HepG2 (cell line): ENCODE measurements at regions not wholly inside any gene's neighbourhood (a gene's known extent, or its start where the extent isn't known, plus 50 kb on each side); places are given as distances from the start of the nearest gene placed in this dataset.

ENCODE experiments used
- ATAC-seq: fragments of 200-7000 bp; cut with Tn5 transposase; 3 replicates; pipeline ENCODE4 v1.9.1; 2020; ENCODE audit warnings: mild to moderate bottlenecking, moderate library complexity
- BruUV-seq: library from RNA; stranded (reverse); fragments of 400-500 nt; replicated peaks from 2 replicates; lab custom pipeline; 2021; lab: Mats Ljungman, UMichigan
- CTCF ChIA-PET: fragments of 300-600 bp; formaldehyde crosslinking; extraction: SDS; loops from one replicate; lab custom pipeline; 2021; ENCODE audit warnings: low total read pairs, inconsistent platforms, low intra/inter-chr PET ratio; lab: Yijun Ruan, JAX
- POLR2A ChIA-PET: fragments of 350-600 bp; sonication (Branson Sonifier 250); formaldehyde crosslinking; loops from one replicate; lab custom pipeline; 2020; ENCODE audit warnings: antibody characterized with exemption, inconsistent platforms; lab: Yijun Ruan, JAX
- DNase-seq: peaks from one replicate; pipeline ENCODE4 v3.0.0-alpha.2; 2015; ENCODE audit warnings: low spot score
- FAIRE-seq: peaks from 3 replicates; lab custom pipeline; 2011; peaks lifted over from hg19 to GRCh38; lab: Jason Lieb, UNC
- H2AFZ ChIP-seq: one replicate; pipeline ENCODE4 v1.6.1; 2011; ENCODE audit warnings: low read length, inconsistent platforms
- H3K27ac ChIP-seq: fragments of 300-600 bp; 3 replicates; pipeline ENCODE4 v1.8.0; 2011; ENCODE audit warnings: mixed run types, mild to moderate bottlenecking, mixed read lengths, low read length, inconsistent platforms; ENCODE audit not compliant: insufficient read depth; ENCODE audit errors: extremely low read length
- H3K27me3 ChIP-seq, 2 experiments: fragments of 200-600 bp in 1 of 2; 2 replicates in 1 of 2; 3 replicates in 1 of 2; pipeline versions ENCODE4 v1.6.0 to v1.8.0; 2011; ENCODE audit warnings: low read length in 2 of 2, mild to moderate bottlenecking in 2 of 2, moderate library complexity in 2 of 2, inconsistent platforms in 1 of 2; ENCODE audit not compliant: insufficient read depth in 2 of 2, control insufficient read depth in 1 of 2
- H3K36me3 ChIP-seq, 2 experiments: fragments of 200-600 bp in 1 of 2; replicated peaks in 1 of 2; 2 replicates in 1 of 2; 3 replicates in 1 of 2; pipeline versions ENCODE4 v1.5.1 to v1.8.0; 2011; ENCODE audit warnings: low read length in 2 of 2, inconsistent platforms in 1 of 2; ENCODE audit not compliant: insufficient read depth in 2 of 2, control insufficient read depth in 1 of 2
- H3K4me1 ChIP-seq: 2 replicates; pipeline ENCODE4 v1.5.1; 2012; ENCODE audit warnings: low read length, inconsistent platforms; ENCODE audit not compliant: insufficient read depth
- H3K4me2 ChIP-seq: 2 replicates; pipeline ENCODE4 v1.6.0; 2011; ENCODE audit warnings: low read depth, low read length, inconsistent platforms
- H3K4me3 ChIP-seq, 3 experiments: fragments of 200-600 bp in 1 of 3; sonication (generic), shearing (Covaris generic) in 1 of 3; replicated peaks in 1 of 3; 2 replicates each; pipeline ENCODE4 v1.5.1; 2011 to 2016; ENCODE audit warnings: low read length in 3 of 3, inconsistent platforms in 2 of 3, low read depth in 2 of 3, mild to moderate bottlenecking in 2 of 3, control low read depth in 1 of 3, mixed read lengths in 1 of 3; ENCODE audit not compliant: insufficient read depth in 1 of 3
- H3K79me2 ChIP-seq: one replicate; pipeline ENCODE4 v1.6.1; 2011; ENCODE audit warnings: low read length, inconsistent platforms; ENCODE audit not compliant: insufficient read depth
- H3K9ac ChIP-seq: 2 replicates; pipeline ENCODE4 v1.6.0; 2011; ENCODE audit warnings: mild to moderate bottlenecking, low read depth, low read length, inconsistent platforms; ENCODE audit not compliant: insufficient read depth
- H3K9me3 ChIP-seq: 2 replicates; pipeline ENCODE4 v1.5.1; 2012; ENCODE audit warnings: mild to moderate bottlenecking, low read length
- H4K20me1 ChIP-seq: 2 replicates; pipeline ENCODE4 v1.6.0; 2011; ENCODE audit warnings: inconsistent platforms, mild to moderate bottlenecking, low read length, moderate library complexity; ENCODE audit not compliant: insufficient read depth
- DR1 ChIP-seq: sonication (generic); formaldehyde crosslinking; IDR thresholded peaks from 2 replicates; pipeline ENCODE4 v1.8.0; 2021; ENCODE audit warnings: mild to moderate bottlenecking, missing genetic modification reagents, inconsistent platforms
- EZH2 ChIP-seq: conservative IDR thresholded peaks from 2 replicates; pipeline ENCODE4 v1.6.1; 2012; ENCODE audit warnings: mild to moderate bottlenecking, low read depth, low read length, moderate library complexity
- HMG20B ChIP-seq: conservative IDR thresholded peaks from 2 replicates; pipeline ENCODE4 v1.6.1; 2016; ENCODE audit warnings: missing genetic modification reagents, missing compliant biosample characterization
- HOXA5 ChIP-seq: sonication (generic); formaldehyde crosslinking; IDR thresholded peaks from 2 replicates; pipeline ENCODE4 v1.4.0; 2020; ENCODE audit warnings: missing genetic modification reagents
- ONECUT2 ChIP-seq: sonication (generic); formaldehyde crosslinking; IDR thresholded peaks from 2 replicates; pipeline ENCODE4 v1.4.0; 2020; ENCODE audit warnings: missing genetic modification reagents
- PRPF4 ChIP-seq: fragments of 200-400 bp; formaldehyde crosslinking; IDR thresholded peaks from 2 replicates; pipeline ENCODE4 v1.6.1; 2016; ENCODE audit warnings: low read length, low read depth; ENCODE audit not compliant: poor library complexity, severe bottlenecking
- RBM22 ChIP-seq: fragments of 200-400 bp; formaldehyde crosslinking; optimal IDR thresholded peaks from 2 replicates; pipeline ENCODE3; 2017; ENCODE audit warnings: mild to moderate bottlenecking, low read length, moderate library complexity
- SAFB2 ChIP-seq: sonication (generic); formaldehyde crosslinking; IDR thresholded peaks from 2 replicates; pipeline ENCODE4 v1.5.1; 2020; ENCODE audit warnings: missing genetic modification reagents, low read depth, mild to moderate bottlenecking, borderline replicate concordance
- SMARCC2 ChIP-seq: fragments of 450-650 bp; IDR thresholded peaks from 2 replicates; pipeline ENCODE4 v1.6.1; 2017; ENCODE audit warnings: antibody characterized with exemption, mild to moderate bottlenecking
- SMARCE1 ChIP-seq: fragments of 450-650 bp; IDR thresholded peaks from 2 replicates; pipeline ENCODE4 v1.6.1; 2017; ENCODE audit warnings: borderline replicate concordance
- ZNF556 ChIP-seq: sonication (generic); formaldehyde crosslinking; IDR thresholded peaks from 2 replicates; pipeline ENCODE4 v1.4.0; 2020; ENCODE audit warnings: mild to moderate bottlenecking, missing genetic modification reagents, borderline replicate concordance
- ZNF781 ChIP-seq: sonication (generic); formaldehyde crosslinking; IDR thresholded peaks from 2 replicates; pipeline ENCODE4 v1.5.1; 2020; ENCODE audit warnings: borderline replicate concordance, mild to moderate bottlenecking, missing genetic modification reagents; ENCODE audit errors: not compliant biosample characterization
- WGBS: methylation state at CpG from one replicate; pipeline ENCODE4 v1.1.6; 2017; ENCODE audit warnings: low lambda C conversion rate; 5-methylcytosine and 5-hydroxymethylcytosine counted together
- in situ Hi-C: cut with HindIII; loops from 2 replicates; pipeline ENCODE4 v1.10.0; 2017; ENCODE audit warnings: low pct_unique_long_range_greater_than_20kb; ENCODE audit not compliant: extremely low pct_ligation_motif_present
- intact Hi-C: fragments of 100-400 bp; cut with micrococcal nuclease; formaldehyde crosslinking; loops from one replicate; pipeline ENCODE4 v1.10.0; 2022; ENCODE audit not compliant: unreplicated experiment
- TF ChIP-seq, protein P1 (sequence below): sonication (generic); formaldehyde crosslinking; IDR thresholded peaks from 2 replicates; pipeline ENCODE4 v1.4.0; 2020; ENCODE audit warnings: mild to moderate bottlenecking, missing genetic modification reagents
- TF ChIP-seq, protein P2 (sequence below): sonication (generic); formaldehyde crosslinking; IDR thresholded peaks from 2 replicates; pipeline ENCODE4 v1.4.0; 2020; ENCODE audit warnings: mild to moderate bottlenecking, missing genetic modification reagents

DNA sequence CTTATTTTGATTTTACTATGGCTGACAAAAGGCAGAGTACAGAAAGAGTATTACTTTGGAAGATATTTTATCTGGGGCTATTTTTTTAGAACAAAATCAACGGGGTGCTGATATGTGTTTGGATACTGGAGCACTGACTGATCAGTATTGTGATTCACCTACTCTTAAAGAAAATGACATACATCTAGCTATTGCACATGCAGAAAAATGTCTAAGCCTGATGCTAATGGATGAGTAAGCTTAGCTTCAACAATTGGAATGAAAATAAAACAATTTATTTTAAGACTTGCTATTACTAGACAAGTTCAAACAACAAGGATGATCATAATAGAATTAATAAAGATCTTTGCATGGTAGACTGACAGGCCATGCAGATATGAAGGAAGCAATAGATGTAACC lies 262.0 kb downstream of the PPP1R2C start (continued):
- no peak for TF ChIP-seq SMARCE1
- TF ChIP-seq, all 625 proteins: peak for 0

DNA sequence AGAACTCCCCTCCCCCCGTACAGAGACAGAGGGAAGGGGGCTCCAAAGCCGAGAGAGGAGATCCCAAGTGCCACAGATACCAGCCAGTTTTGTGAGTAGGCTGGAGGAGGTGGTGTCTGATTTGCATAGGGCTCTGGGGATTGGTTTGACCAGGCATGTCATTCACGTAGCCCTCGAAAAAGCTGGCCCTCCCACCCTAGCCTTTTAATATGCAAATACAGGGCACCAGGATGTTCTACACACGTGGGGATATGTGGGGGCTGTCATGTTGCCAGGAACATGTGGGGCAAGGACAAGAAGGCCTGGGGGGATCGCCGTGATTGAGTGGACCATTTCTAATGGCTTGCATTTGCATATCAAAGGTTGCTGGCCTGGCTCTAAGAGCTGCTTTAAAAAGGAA lies 272.9 kb downstream of the PPP1R2C start:
- no peak for FAIRE-seq
- POLR2A ChIA-PET = no interaction called here
- in situ Hi-C loops = no loop called here
- TF ChIP-seq EZH2 (no peak), SAFB2 (no peak), HMG20B (CRISPR knock-in tag) (no peak), SMARCC2 (no peak), ONECUT2 (no peak), ZNF556 (CRISPR knock-in tag) (no peak), ZNF781 (no peak), HOXA5 (CRISPR knock-in tag) (no peak), PRPF4 (no peak), DR1 (CRISPR knock-in tag) (no peak), RBM22 (no peak)
- TF ChIP-seq, protein P1, sequence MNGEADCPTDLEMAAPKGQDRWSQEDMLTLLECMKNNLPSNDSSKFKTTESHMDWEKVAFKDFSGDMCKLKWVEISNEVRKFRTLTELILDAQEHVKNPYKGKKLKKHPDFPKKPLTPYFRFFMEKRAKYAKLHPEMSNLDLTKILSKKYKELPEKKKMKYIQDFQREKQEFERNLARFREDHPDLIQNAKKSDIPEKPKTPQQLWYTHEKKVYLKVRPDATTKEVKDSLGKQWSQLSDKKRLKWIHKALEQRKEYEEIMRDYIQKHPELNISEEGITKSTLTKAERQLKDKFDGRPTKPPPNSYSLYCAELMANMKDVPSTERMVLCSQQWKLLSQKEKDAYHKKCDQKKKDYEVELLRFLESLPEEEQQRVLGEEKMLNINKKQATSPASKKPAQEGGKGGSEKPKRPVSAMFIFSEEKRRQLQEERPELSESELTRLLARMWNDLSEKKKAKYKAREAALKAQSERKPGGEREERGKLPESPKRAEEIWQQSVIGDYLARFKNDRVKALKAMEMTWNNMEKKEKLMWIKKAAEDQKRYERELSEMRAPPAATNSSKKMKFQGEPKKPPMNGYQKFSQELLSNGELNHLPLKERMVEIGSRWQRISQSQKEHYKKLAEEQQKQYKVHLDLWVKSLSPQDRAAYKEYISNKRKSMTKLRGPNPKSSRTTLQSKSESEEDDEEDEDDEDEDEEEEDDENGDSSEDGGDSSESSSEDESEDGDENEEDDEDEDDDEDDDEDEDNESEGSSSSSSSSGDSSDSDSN = no peak
- TF ChIP-seq, protein P2, sequence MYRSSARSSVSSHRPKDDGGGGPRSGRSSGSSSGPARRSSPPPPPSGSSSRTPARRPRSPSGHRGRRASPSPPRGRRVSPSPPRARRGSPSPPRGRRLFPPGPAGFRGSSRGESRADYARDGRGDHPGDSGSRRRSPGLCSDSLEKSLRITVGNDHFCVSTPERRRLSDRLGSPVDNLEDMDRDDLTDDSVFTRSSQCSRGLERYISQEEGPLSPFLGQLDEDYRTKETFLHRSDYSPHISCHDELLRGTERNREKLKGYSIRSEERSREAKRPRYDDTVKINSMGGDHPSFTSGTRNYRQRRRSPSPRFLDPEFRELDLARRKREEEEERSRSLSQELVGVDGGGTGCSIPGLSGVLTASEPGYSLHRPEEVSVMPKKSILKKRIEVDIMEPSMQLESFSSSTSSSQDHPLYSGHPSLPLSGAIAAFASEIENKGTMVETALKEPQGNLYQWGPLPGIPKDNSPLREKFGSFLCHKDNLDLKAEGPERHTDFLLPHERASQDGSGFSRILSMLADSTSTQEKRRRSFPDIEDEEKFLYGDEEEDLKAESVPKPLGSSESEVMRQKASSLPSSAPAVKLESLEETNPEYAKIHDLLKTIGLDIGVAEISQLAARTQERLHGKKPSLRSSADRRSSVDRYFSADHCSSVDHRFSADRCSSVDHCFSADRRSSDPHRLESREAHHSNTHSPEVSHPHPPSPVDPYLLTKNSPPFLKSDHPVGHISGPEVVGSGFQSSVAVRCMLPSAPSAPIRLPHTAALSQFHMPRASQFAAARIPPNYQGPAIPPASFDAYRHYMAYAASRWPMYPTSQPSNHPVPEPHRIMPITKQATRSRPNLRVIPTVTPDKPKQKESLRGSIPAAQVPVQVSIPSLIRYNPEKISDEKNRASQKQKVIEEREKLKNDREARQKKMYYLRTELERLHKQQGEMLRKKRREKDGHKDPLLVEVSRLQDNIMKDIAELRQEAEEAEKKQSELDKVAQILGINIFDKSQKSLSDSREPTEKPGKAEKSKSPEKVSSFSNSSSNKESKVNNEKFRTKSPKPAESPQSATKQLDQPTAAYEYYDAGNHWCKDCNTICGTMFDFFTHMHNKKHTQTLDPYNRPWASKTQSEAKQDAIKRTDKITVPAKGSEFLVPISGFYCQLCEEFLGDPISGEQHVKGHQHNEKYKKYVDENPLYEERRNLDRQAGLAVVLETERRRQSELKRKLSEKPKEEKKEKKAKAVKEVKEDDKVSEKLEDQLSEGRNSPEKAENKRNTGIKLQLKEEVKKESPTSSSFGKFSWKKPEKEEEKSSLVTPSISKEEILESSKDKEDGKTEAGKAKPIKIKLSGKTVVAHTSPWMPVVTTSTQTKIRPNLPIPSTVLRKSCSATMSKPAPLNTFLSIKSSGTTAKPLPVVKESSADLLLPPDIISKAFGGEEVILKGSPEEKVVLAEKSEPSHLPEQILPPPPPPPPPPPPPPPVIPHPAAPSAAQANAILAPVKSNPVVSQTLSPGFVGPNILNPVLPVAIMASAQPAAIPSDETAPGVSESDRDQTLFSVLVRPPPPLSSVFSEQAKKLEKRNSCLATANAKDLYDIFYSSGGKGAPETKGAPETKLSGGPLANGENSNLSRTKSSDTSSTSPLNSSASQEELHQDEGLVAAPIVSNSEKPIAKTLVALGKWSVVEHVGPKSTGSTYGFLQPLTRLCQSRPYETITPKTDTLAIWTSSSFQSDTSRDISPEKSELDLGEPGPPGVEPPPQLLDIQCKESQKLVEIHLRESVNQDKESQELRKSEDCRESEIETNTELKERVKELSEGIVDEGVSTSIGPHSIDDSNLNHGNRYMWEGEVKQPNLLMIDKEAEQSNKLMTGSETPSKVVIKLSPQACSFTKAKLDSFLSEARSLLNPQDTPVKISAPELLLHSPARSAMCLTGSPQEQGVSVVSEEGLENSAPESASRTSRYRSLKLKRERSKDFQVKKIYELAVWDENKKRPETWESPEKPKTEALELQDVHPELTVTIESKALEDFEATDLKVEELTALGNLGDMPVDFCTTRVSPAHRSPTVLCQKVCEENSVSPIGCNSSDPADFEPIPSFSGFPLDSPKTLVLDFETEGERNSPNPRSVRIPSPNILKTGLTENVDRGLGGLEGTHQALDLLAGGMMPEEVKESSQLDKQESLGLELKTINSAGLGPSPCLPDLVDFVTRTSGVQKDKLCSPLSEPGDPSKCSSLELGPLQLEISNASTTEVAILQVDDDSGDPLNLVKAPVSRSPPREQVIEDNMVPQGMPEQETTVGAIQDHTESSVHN (CRISPR knock-in tag) = no peak

More for the DNA sequence above, 272.9 kb downstream of the PPP1R2C start:
- Histone ChIP-seq H3K27ac (no peak overlapping the region), H4K20me1 (no peaks in the 10 kb centered on the region), H3K27me3 (no peaks in the 10 kb centered on the region), H3K36me3 (no peaks in the 10 kb centered on the region), H3K79me2 (no peaks in the 10 kb centered on the region), H3K9me3 (no peaks in the 10 kb centered on the region), H2AFZ (no peak overlapping the region), H3K9ac (no peak overlapping the region), H3K4me3 (no peak overlapping the region), H3K4me1 (no peaks in the 10 kb centered on the region), H3K4me2 (no peak overlapping the region)
- ATAC-seq (no peak), DNase-seq (no peak)
- 30% methylated on average over 5 of the region's 7 CpGs for WGBS
- intact Hi-C loops = no loop called here
- no TSS peak for BruUV-seq
- CTCF ChIA-PET = no interaction called here
